GM18870 (cell line): ENCODE measurements at regions not wholly inside any gene's neighbourhood (a gene's known extent, or its start where the extent isn't known, plus 50 kb on each side); places are given as distances from the start of the nearest gene placed in this dataset.
"Not testable (repeated sequence)": the region's sequence is repeated elsewhere in the genome, so short reads cannot be mapped to it uniquely, and the experiment has no call there.

ENCODE experiments used
- ATAC-seq: cut with Tn5 transposase; IDR thresholded peaks from one replicate; pipeline ENCODE4 v1.9.1; 2021; ENCODE audit warnings: moderate library complexity; ENCODE audit not compliant: unreplicated experiment

- ATAC-seq = no peak
These were observed 190.7 kb downstream of the CDCA7 start for GRCh38 chr2:173545364-173545763.

- no peak for ATAC-seq
These were observed 192.8 kb downstream of the CDCA7 start for GRCh38 chr2:173547499-173547898.

- ATAC-seq = no peak
These were observed 195.5 kb downstream of the CDCA7 start for GRCh38 chr2:173550143-173550542.

GRCh38 chr2:173552531-173552930 is 197.9 kb downstream of the CDCA7 start:
- ATAC-seq = no peak

GRCh38 chr2:173553593-173553992 is 198.9 kb downstream of the CDCA7 start:
- ATAC-seq = no peak

- no peak for ATAC-seq
These were observed 201.2 kb downstream of the CDCA7 start for GRCh38 chr2:173555833-173556232.

- ATAC-seq = no peak
These were observed 202.1 kb downstream of the CDCA7 start for GRCh38 chr2:173556816-173557215.

GRCh38 chr2:173557497-173557896 is 202.8 kb downstream of the CDCA7 start:
- no peak for ATAC-seq

GRCh38 chr2:173567493-173567892 is 212.8 kb downstream of the CDCA7 start:
- ATAC-seq = no peak

- no peak for ATAC-seq
These were observed 213.4 kb downstream of the CDCA7 start for GRCh38 chr2:173568054-173568453.

- no peak for ATAC-seq
These were observed 216.5 kb downstream of the CDCA7 start for GRCh38 chr2:173571021-173571821.

GRCh38 chr2:173571887-173572680 is 217.4 kb downstream of the CDCA7 start:
- no peak for ATAC-seq

- ATAC-seq = no peak
These were observed 218.2 kb downstream of the CDCA7 start for GRCh38 chr2:173572848-173573247.

GRCh38 chr2:173573782-173574181 is 219.1 kb downstream of the CDCA7 start:
- not testable (repeated sequence) for ATAC-seq

- ATAC-seq = no peak
These were observed 219.8 kb downstream of the CDCA7 start for GRCh38 chr2:173574324-173575112.

GRCh38 chr2:173578404-173579107 is 223.9 kb downstream of the CDCA7 start:
- ATAC-seq = no peak

- no peak for ATAC-seq
These were observed 225.7 kb downstream of the CDCA7 start for GRCh38 chr2:173580351-173580750.

- no peak for ATAC-seq
These were observed 226.3 kb downstream of the CDCA7 start for GRCh38 chr2:173580956-173581355.

GRCh38 chr2:173583196-173583595 is 228.5 kb downstream of the CDCA7 start:
- ATAC-seq = no peak

GRCh38 chr2:173584000-173584399 is 229.3 kb downstream of the CDCA7 start:
- no peak for ATAC-seq
